ENCODE measurements at regions not wholly inside any gene's neighbourhood (a gene's known extent, or its start where the extent isn't known, plus 50 kb on each side); places are given as distances from the start of the nearest gene placed in this dataset.

- peaks cover 4% of the 10 kb centered on the region; the same call in 1 of the 2 replicates for H3K9me3 ChIP-seq (ENCODE audit: low read length)
- H2AFZ ChIP-seq (ENCODE audit: low read length): no peak overlapping the region
- no peak for DNase-seq
- H3K27ac ChIP-seq (ENCODE audit: low read length): no peak overlapping the region
- no peak overlapping the region for H3K9ac ChIP-seq (ENCODE audit: low read length)
- H4K20me1 ChIP-seq (ENCODE audit: insufficient read depth, low read depth, low read length): no peaks in the 10 kb centered on the region
- no peak overlapping the region for H3K4me3 ChIP-seq (ENCODE audit: low read length)
- no peaks in the 10 kb centered on the region for H3K27me3 ChIP-seq (ENCODE audit: low read length)
- no peak overlapping the region for H3K4me2 ChIP-seq (ENCODE audit: low read depth, low read length, poor library complexity, severe bottlenecking)
- no peaks in the 10 kb centered on the region for H3K36me3 ChIP-seq (ENCODE audit: insufficient read depth, low read length)
- no peaks in the 10 kb centered on the region for H3K4me1 ChIP-seq (ENCODE audit: low read length)
- no peaks in the 10 kb centered on the region; the same call in 1 of the 2 replicates for H3K9me2 ChIP-seq (replicated peaks; ENCODE audit: insufficient read depth, low read length)
- H3K79me2 ChIP-seq (ENCODE audit: low read length): no peaks in the 10 kb centered on the region
Measured at GRCh38 chr20:11255860-11256259, 582.1 kb upstream of the JAG1 start.

- no peaks in the 10 kb centered on the region for H3K4me1 ChIP-seq (ENCODE audit: low read length)
- no peaks in the 10 kb centered on the region for H3K27me3 ChIP-seq (ENCODE audit: low read length)
- H3K79me2 ChIP-seq (ENCODE audit: low read length): no peaks in the 10 kb centered on the region
- H3K4me2 ChIP-seq (ENCODE audit: low read depth, low read length, poor library complexity, severe bottlenecking): no peak overlapping the region
- H3K9me3 ChIP-seq (ENCODE audit: low read length): no peaks in the 10 kb centered on the region
- H3K27ac ChIP-seq (ENCODE audit: low read length): no peak overlapping the region
- no peaks in the 10 kb centered on the region for H3K9me2 ChIP-seq (replicated peaks; ENCODE audit: insufficient read depth, low read length)
- no peak overlapping the region for H3K4me3 ChIP-seq (ENCODE audit: low read length)
- H3K9ac ChIP-seq (ENCODE audit: low read length): no peak overlapping the region
- no peaks in the 10 kb centered on the region for H3K36me3 ChIP-seq (ENCODE audit: insufficient read depth, low read length)
- no peak for DNase-seq
- H4K20me1 ChIP-seq (ENCODE audit: insufficient read depth, low read depth, low read length): no peaks in the 10 kb centered on the region
- no peak overlapping the region for H2AFZ ChIP-seq (ENCODE audit: low read length)
Measured at GRCh38 chr20:11260611-11261010, 586.8 kb upstream of the JAG1 start.

- Histone ChIP-seq H4K20me1 (ENCODE audit: insufficient read depth, low read depth, low read length) (no peaks in the 10 kb centered on the region), H3K4me3 (ENCODE audit: low read length) (no peak overlapping the region), H3K27ac (ENCODE audit: low read length) (no peak overlapping the region), H3K4me1 (ENCODE audit: low read length) (no peaks in the 10 kb centered on the region), H3K79me2 (ENCODE audit: low read length) (no peaks in the 10 kb centered on the region), H3K27me3 (ENCODE audit: low read length) (no peaks in the 10 kb centered on the region), H3K9me3 (ENCODE audit: low read length) (no peaks in the 10 kb centered on the region), H3K36me3 (ENCODE audit: insufficient read depth, low read length) (no peaks in the 10 kb centered on the region), H3K4me2 (ENCODE audit: low read depth, low read length, poor library complexity, severe bottlenecking) (no peak overlapping the region), H3K9me2 (replicated peaks; ENCODE audit: insufficient read depth, low read length) (no peaks in the 10 kb centered on the region), H3K9ac (ENCODE audit: low read length) (no peak overlapping the region), H2AFZ (ENCODE audit: low read length) (no peak overlapping the region)
- no peak for DNase-seq
Measured at GRCh38 chr20:11261533-11262000, 587.8 kb upstream of the JAG1 start.

- H3K27ac ChIP-seq (ENCODE audit: low read length): no peak overlapping the region
- DNase-seq: no peak
- no peaks in the 10 kb centered on the region for H4K20me1 ChIP-seq (ENCODE audit: insufficient read depth, low read depth, low read length)
- H3K79me2 ChIP-seq (ENCODE audit: low read length): no peaks in the 10 kb centered on the region
- no peaks in the 10 kb centered on the region for H3K4me1 ChIP-seq (ENCODE audit: low read length)
- no peaks in the 10 kb centered on the region for H3K36me3 ChIP-seq (ENCODE audit: insufficient read depth, low read length)
- no peak overlapping the region for H3K4me2 ChIP-seq (ENCODE audit: low read depth, low read length, poor library complexity, severe bottlenecking)
- no peak overlapping the region for H3K4me3 ChIP-seq (ENCODE audit: low read length)
- H3K9me3 ChIP-seq (ENCODE audit: low read length): no peaks in the 10 kb centered on the region
- no peak overlapping the region for H3K9ac ChIP-seq (ENCODE audit: low read length)
- H3K9me2 ChIP-seq (replicated peaks; ENCODE audit: insufficient read depth, low read length): no peaks in the 10 kb centered on the region
- no peak overlapping the region for H2AFZ ChIP-seq (ENCODE audit: low read length)
- H3K27me3 ChIP-seq (ENCODE audit: low read length): no peaks in the 10 kb centered on the region
Measured at GRCh38 chr20:11266571-11266970, 592.8 kb upstream of the JAG1 start.

GRCh38 chr20:11267131-11267761, 593.4 kb upstream of the JAG1 start:
- H3K36me3 ChIP-seq (ENCODE audit: insufficient read depth, low read length): no peaks in the 10 kb centered on the region
- no peaks in the 10 kb centered on the region for H3K79me2 ChIP-seq (ENCODE audit: low read length)
- DNase-seq: no peak
- no peaks in the 10 kb centered on the region for H4K20me1 ChIP-seq (ENCODE audit: insufficient read depth, low read depth, low read length)
- H3K27me3 ChIP-seq (ENCODE audit: low read length): no peaks in the 10 kb centered on the region
- no peak overlapping the region for H3K27ac ChIP-seq (ENCODE audit: low read length)
- no peaks in the 10 kb centered on the region for H3K9me2 ChIP-seq (replicated peaks; ENCODE audit: insufficient read depth, low read length)
- H3K4me2 ChIP-seq (ENCODE audit: low read depth, low read length, poor library complexity, severe bottlenecking): no peak overlapping the region
- no peaks in the 10 kb centered on the region for H3K4me1 ChIP-seq (ENCODE audit: low read length)
- H3K9ac ChIP-seq (ENCODE audit: low read length): no peak overlapping the region
- no peaks in the 10 kb centered on the region for H3K9me3 ChIP-seq (ENCODE audit: low read length)
- no peak overlapping the region for H2AFZ ChIP-seq (ENCODE audit: low read length)
- no peak overlapping the region for H3K4me3 ChIP-seq (ENCODE audit: low read length)

GRCh38 chr20:11267762-11268335, 594.0 kb upstream of the JAG1 start:
- H3K27ac ChIP-seq (ENCODE audit: low read length): no peak overlapping the region
- no peaks in the 10 kb centered on the region for H3K36me3 ChIP-seq (ENCODE audit: insufficient read depth, low read length)
- no peaks in the 10 kb centered on the region for H3K27me3 ChIP-seq (ENCODE audit: low read length)
- no peaks in the 10 kb centered on the region for H3K4me1 ChIP-seq (ENCODE audit: low read length)
- no peaks in the 10 kb centered on the region for H3K9me2 ChIP-seq (replicated peaks; ENCODE audit: insufficient read depth, low read length)
- no peak overlapping the region for H3K9ac ChIP-seq (ENCODE audit: low read length)
- no peak overlapping the region for H3K4me2 ChIP-seq (ENCODE audit: low read depth, low read length, poor library complexity, severe bottlenecking)
- no peaks in the 10 kb centered on the region for H3K9me3 ChIP-seq (ENCODE audit: low read length)
- no peak for DNase-seq
- H2AFZ ChIP-seq (ENCODE audit: low read length): no peak overlapping the region
- no peak overlapping the region for H3K4me3 ChIP-seq (ENCODE audit: low read length)
- H4K20me1 ChIP-seq (ENCODE audit: insufficient read depth, low read depth, low read length): no peaks in the 10 kb centered on the region
- H3K79me2 ChIP-seq (ENCODE audit: low read length): no peaks in the 10 kb centered on the region

GRCh38 chr20:11270566-11270965, 596.8 kb upstream of the JAG1 start:
- H3K4me3 ChIP-seq (ENCODE audit: low read length): no peak overlapping the region
- no peak overlapping the region for H2AFZ ChIP-seq (ENCODE audit: low read length)
- no peaks in the 10 kb centered on the region for H3K36me3 ChIP-seq (ENCODE audit: insufficient read depth, low read length)
- no peak for DNase-seq
- H3K9me2 ChIP-seq (replicated peaks; ENCODE audit: insufficient read depth, low read length): no peaks in the 10 kb centered on the region
- no peaks in the 10 kb centered on the region for H3K79me2 ChIP-seq (ENCODE audit: low read length)
- no peak overlapping the region for H3K27ac ChIP-seq (ENCODE audit: low read length)
- no peaks in the 10 kb centered on the region for H3K27me3 ChIP-seq (ENCODE audit: low read length)
- H4K20me1 ChIP-seq (ENCODE audit: insufficient read depth, low read depth, low read length): no peaks in the 10 kb centered on the region
- no peaks in the 10 kb centered on the region for H3K9me3 ChIP-seq (ENCODE audit: low read length)
- H3K4me1 ChIP-seq (ENCODE audit: low read length): no peaks in the 10 kb centered on the region
- no peak overlapping the region for H3K9ac ChIP-seq (ENCODE audit: low read length)
- H3K4me2 ChIP-seq (ENCODE audit: low read depth, low read length, poor library complexity, severe bottlenecking): no peak overlapping the region

- no peak overlapping the region for H3K4me3 ChIP-seq (ENCODE audit: low read length)
- no peaks in the 10 kb centered on the region for H3K27me3 ChIP-seq (ENCODE audit: low read length)
- no peaks in the 10 kb centered on the region for H4K20me1 ChIP-seq (ENCODE audit: insufficient read depth, low read depth, low read length)
- H3K9me2 ChIP-seq (replicated peaks; ENCODE audit: insufficient read depth, low read length): no peaks in the 10 kb centered on the region
- no peaks in the 10 kb centered on the region for H3K79me2 ChIP-seq (ENCODE audit: low read length)
- no peaks in the 10 kb centered on the region for H3K36me3 ChIP-seq (ENCODE audit: insufficient read depth, low read length)
- H3K27ac ChIP-seq (ENCODE audit: low read length): no peak overlapping the region
- H3K9me3 ChIP-seq (ENCODE audit: low read length): no peaks in the 10 kb centered on the region
- H3K4me1 ChIP-seq (ENCODE audit: low read length): no peaks in the 10 kb centered on the region
- H3K4me2 ChIP-seq (ENCODE audit: low read depth, low read length, poor library complexity, severe bottlenecking): no peak overlapping the region
- no peak overlapping the region for H3K9ac ChIP-seq (ENCODE audit: low read length)
- DNase-seq: no peak
- no peak overlapping the region for H2AFZ ChIP-seq (ENCODE audit: low read length)
Measured at GRCh38 chr20:11271319-11271718, 597.5 kb upstream of the JAG1 start.
